Transverse colon (tissue), 4 donors: ENCODE measurements at regions not wholly inside any gene's neighbourhood (a gene's known extent, or its start where the extent isn't known, plus 50 kb on each side); places are given as distances from the start of the nearest gene placed in this dataset.

Experiments
- EP300 ChIP-seq: sonication (generic); formaldehyde crosslinking; IDR thresholded peaks from one replicate; pipeline ENCODE4 v1.6.1; 2017; ENCODE audit warnings: antibody characterized with exemption, low read depth
- POLR2A ChIP-seq: fragments of 450-650 bp; IDR thresholded peaks from one replicate; pipeline ENCODE4 v1.6.1; 2016; ENCODE audit warnings: antibody characterized with exemption, mild to moderate bottlenecking, moderate library complexity
- POLR2AphosphoS5 ChIP-seq, 3 donors: sonication (generic); formaldehyde crosslinking; IDR thresholded peaks; one replicate each; pipeline ENCODE4 v1.6.1; 2016; ENCODE audit warnings: antibody characterized with exemption in 3 of 3
- TF ChIP-seq, protein P1 (sequence below), 5 experiments: fragments of 200-600 bp in 3 of 5; fragments of 450-650 bp in 2 of 5; sonication (generic) in 3 of 5; IDR thresholded peaks; 1 replicate in 2 of 5; 2 replicates in 3 of 5; pipeline ENCODE4 v1.5.1; 2016 to 2017; ENCODE audit warnings: antibody characterized with exemption in 5 of 5, inconsistent platforms in 3 of 5, mild to moderate bottlenecking in 2 of 5, moderate library complexity in 1 of 5

GRCh38 chr12:27396216-27396815, 50.2 kb upstream of the SMCO2 start:
- TF ChIP-seq, protein P1, sequence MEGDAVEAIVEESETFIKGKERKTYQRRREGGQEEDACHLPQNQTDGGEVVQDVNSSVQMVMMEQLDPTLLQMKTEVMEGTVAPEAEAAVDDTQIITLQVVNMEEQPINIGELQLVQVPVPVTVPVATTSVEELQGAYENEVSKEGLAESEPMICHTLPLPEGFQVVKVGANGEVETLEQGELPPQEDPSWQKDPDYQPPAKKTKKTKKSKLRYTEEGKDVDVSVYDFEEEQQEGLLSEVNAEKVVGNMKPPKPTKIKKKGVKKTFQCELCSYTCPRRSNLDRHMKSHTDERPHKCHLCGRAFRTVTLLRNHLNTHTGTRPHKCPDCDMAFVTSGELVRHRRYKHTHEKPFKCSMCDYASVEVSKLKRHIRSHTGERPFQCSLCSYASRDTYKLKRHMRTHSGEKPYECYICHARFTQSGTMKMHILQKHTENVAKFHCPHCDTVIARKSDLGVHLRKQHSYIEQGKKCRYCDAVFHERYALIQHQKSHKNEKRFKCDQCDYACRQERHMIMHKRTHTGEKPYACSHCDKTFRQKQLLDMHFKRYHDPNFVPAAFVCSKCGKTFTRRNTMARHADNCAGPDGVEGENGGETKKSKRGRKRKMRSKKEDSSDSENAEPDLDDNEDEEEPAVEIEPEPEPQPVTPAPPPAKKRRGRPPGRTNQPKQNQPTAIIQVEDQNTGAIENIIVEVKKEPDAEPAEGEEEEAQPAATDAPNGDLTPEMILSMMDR (IDR thresholded peaks at IDR 0.05) = no peak
- TF ChIP-seq POLR2A = no peak
- TF ChIP-seq POLR2AphosphoS5 (IDR thresholded peaks at IDR 0.05) = no peak
- TF ChIP-seq EP300 = no peak
